HepG2 (cell line): ENCODE measurements at regions not wholly inside any gene's neighbourhood (a gene's known extent, or its start where the extent isn't known, plus 50 kb on each side); places are given as distances from the start of the nearest gene placed in this dataset.

Experiments
- EZH2 ChIP-seq: conservative IDR thresholded peaks from 2 replicates; pipeline ENCODE4 v1.6.1; 2012; ENCODE audit warnings: mild to moderate bottlenecking, low read depth, low read length, moderate library complexity
- POLR2A ChIP-seq, 2 experiments: IDR thresholded peaks; 2 replicates each; pipeline ENCODE4 v1.6.1; 2011; ENCODE audit warnings: low read depth in 2 of 2, low read length in 2 of 2, mild to moderate bottlenecking in 1 of 2, moderate library complexity in 1 of 2; ENCODE audit not compliant: insufficient read depth in 1 of 2
- SP2 ChIP-seq: sonication (generic); formaldehyde crosslinking; IDR thresholded peaks from 2 replicates; pipeline ENCODE4 v1.5.1; 2020; ENCODE audit warnings: mild to moderate bottlenecking, missing genetic modification reagents
- TAF15 ChIP-seq: fragments of 200-400 bp; formaldehyde crosslinking; IDR thresholded peaks from one replicate; pipeline ENCODE4 v1.6.1; 2018; ENCODE audit warnings: mild to moderate bottlenecking, low read depth, low read length; ENCODE audit not compliant: poor library complexity, severe bottlenecking
- ZFYVE20 ChIP-seq: sonication (generic); formaldehyde crosslinking; IDR thresholded peaks from 2 replicates; pipeline ENCODE4 v1.8.0; 2023; ENCODE audit warnings: low read depth, mild to moderate bottlenecking, moderate library complexity, missing genetic modification reagents, borderline replicate concordance

DNA sequence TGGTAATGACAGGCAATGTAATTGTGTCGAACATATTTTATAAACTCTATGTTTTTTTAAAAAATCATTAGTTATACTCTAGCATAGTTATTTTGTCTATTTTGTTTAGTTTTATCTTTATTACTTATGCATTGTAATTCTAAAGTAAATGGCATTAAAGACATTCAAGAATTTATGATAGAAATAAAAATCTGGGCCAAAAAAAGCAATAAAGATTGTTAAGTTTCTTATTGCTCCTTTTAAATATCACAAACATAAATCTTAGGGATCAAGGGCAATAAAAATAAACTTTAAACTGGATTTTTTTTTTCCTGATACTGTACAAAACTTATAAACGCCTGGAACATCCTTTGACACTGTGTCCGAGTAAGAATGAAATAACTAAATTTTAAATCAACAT is 931.5 kb upstream of the EYS start:
- TF ChIP-seq POLR2A (IDR thresholded peaks at IDR 0.05; ENCODE audit: insufficient read depth in 1 of 2, low read depth in 2 of 2, low read length in 2 of 2) (no peak), EZH2 (no peak), SP2 (CRISPR knock-in tag) (no peak), ZFYVE20 (CRISPR knock-in tag) (no peak), TAF15 (no peak)
